GM06990 (cell line): ENCODE measurements at regions not wholly inside any gene's neighbourhood (a gene's known extent, or its start where the extent isn't known, plus 50 kb on each side); places are given as distances from the start of the nearest gene placed in this dataset.
"Not testable (repeated sequence)": the region's sequence is repeated elsewhere in the genome, so short reads cannot be mapped to it uniquely, and the experiment has no call there.

ENCODE experiments used
- DNase-seq: peaks from one replicate; pipeline ENCODE4 v3.0.0-alpha.2; 2011; ENCODE audit not compliant: insufficient read length; ENCODE audit errors: extremely low read depth
- H3K27me3 ChIP-seq: replicated peaks from 2 replicates; pipeline ENCODE4 v1.6.0; 2011; ENCODE audit warnings: low read length; ENCODE audit not compliant: control insufficient read depth, insufficient read depth
- H3K36me3 ChIP-seq: 2 replicates; pipeline ENCODE4 v1.5.1; 2011; ENCODE audit warnings: low read length; ENCODE audit not compliant: control insufficient read depth, insufficient read depth
- H3K4me3 ChIP-seq: replicated peaks from 2 replicates; pipeline ENCODE4 v1.5.1; 2011; ENCODE audit warnings: low read depth, mild to moderate bottlenecking, control low read depth, low read length
- TF ChIP-seq, protein P1 (sequence below): IDR thresholded peaks from 2 replicates; pipeline ENCODE4 v1.5.1; 2011; ENCODE audit warnings: low read length, control low read depth, mild to moderate bottlenecking, inconsistent platforms; ENCODE audit not compliant: insufficient read depth, poor library complexity, severe bottlenecking

DNA sequence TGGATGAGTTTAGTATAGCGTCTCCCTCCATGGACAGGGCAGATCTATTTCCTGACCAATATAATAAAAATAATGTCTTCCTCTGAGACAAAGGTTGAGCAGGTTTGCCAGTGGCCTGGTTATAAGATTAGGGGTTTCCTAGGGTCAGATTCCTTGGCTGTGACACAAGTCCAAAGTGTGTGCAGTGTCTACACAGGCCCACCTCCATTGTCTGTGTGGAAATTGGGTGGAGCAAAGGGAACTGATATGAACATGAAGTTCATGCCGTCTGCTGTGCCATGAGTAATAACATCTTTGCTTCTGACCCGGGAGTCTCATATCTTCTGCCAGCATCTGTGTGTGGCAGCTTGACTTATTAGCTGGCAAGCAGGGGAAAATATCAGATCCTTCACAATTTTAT lies 187.7 kb upstream of the BOD1L1 start:
- TF ChIP-seq, protein P1, sequence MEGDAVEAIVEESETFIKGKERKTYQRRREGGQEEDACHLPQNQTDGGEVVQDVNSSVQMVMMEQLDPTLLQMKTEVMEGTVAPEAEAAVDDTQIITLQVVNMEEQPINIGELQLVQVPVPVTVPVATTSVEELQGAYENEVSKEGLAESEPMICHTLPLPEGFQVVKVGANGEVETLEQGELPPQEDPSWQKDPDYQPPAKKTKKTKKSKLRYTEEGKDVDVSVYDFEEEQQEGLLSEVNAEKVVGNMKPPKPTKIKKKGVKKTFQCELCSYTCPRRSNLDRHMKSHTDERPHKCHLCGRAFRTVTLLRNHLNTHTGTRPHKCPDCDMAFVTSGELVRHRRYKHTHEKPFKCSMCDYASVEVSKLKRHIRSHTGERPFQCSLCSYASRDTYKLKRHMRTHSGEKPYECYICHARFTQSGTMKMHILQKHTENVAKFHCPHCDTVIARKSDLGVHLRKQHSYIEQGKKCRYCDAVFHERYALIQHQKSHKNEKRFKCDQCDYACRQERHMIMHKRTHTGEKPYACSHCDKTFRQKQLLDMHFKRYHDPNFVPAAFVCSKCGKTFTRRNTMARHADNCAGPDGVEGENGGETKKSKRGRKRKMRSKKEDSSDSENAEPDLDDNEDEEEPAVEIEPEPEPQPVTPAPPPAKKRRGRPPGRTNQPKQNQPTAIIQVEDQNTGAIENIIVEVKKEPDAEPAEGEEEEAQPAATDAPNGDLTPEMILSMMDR, result no peak
- Histone ChIP-seq H3K4me3 (no peak overlapping the region), H3K36me3 (no peaks in the 10 kb centered on the region), H3K27me3 (no peaks in the 10 kb centered on the region)
- no peak for DNase-seq

DNA sequence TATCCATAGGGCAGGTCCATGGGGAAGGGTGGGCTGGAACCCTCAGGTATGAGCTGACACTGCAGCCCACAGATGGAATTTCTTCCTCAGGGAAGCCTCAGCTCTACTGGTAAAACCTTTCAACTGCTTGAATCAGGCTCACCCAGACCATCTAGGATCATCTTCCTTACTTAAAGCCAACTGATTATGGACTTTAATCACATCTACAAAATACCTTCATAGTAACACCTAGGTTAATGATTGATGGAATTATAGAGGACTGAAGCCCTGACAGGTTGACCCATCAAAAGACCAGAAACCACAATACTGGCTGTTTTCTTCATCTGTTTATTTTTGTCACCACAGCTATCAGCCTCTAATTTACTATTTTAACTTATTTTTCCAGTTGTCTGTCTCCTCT lies 188.9 kb upstream of the BOD1L1 start:
- TF ChIP-seq, protein P1, result no peak
- no peak for DNase-seq
- Histone ChIP-seq H3K36me3 (no peaks in the 10 kb centered on the region), H3K4me3 (no peak overlapping the region), H3K27me3 (no peaks in the 10 kb centered on the region)

DNA sequence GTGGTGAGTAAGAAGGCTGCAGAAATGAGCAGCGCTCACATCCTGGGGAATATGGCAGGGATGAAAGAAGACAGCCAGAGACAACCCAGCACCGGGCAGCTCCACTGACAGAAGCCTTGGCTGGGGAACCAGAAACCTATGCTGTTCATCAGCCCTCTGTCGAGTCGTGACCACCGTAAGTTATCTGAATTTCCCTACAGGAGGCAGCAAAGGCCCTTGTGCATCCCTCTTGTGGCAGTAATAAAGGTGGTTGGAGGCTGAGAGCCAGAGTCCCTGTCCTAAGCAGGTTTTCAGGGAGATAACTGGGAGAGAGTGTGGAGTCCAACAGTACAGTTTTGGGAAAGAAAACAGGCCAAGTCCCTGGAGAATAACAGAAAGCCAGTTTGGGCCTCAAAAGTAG lies 194.0 kb upstream of the BOD1L1 start:
- Histone ChIP-seq H3K36me3 (no peaks in the 10 kb centered on the region), H3K4me3 (no peak overlapping the region), H3K27me3 (no peaks in the 10 kb centered on the region)
- no peak for DNase-seq
- TF ChIP-seq, protein P1, result no peak

DNA sequence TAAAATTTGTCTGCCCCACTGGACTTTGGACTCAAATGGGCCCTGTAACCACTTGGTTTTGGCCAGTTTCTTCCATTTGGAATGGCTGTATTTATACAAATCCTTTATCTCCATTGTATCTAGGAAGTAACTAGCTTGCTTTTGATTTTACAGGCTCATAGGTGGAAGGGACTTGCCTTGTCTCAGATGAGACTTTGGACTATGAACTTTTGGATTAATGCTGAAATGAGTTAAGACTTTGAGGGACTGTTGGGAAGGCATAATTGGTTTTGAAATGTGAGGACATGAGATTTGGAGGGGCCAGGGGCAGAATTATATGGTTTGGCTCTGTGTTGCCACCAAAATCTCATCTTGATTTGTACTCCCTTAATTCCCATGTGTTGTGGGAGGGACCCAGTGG lies 198.3 kb upstream of the BOD1L1 start:
- not testable (repeated sequence) for H3K36me3 ChIP-seq, DNase-seq, H3K4me3 ChIP-seq, H3K27me3 ChIP-seq

DNA sequence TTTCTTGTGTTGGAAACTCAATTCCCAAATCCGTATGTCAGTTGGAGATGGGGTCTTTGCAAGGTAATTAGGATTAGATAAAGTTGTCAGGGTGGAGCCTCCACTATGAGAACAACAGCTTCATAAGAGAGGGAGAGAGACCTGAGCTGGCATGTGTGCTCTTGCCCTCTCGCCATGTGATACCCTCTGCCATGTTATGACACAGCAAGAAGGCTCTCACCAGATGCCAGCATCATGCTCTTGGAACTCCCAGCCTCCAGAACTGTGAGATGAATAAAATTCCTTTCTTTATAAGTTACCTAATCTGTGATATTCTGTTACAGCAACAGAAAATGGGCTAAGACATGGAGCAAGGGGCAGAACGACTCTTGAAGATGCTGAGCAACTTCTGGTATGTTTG lies 201.9 kb upstream of the BOD1L1 start:
- H3K36me3 ChIP-seq, result no peaks in the 10 kb centered on the region
- DNase-seq, result no peak
- TF ChIP-seq, protein P1, result no peak
- H3K27me3 ChIP-seq, result no peaks in the 10 kb centered on the region
- no peak overlapping the region for H3K4me3 ChIP-seq

DNA sequence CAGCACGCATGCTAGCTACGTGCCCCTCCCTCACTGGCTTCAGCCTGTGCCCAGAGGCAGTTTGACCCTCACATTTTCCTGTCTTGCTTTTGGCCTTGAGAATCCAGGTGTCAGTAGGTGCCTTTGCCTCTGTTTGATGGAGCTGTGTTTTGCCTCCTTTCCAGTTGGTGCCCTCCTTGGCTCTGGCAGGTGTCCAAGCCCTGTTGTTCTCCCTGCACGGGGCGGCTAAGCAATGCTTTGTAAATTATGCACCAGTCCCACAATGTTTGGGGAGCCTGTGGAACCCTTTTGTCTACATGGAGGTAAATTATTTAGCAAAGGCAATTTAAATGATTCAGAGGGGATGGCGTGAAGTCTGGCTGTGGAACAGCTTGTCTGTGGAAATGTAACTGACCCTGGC lies 202.9 kb upstream of the BOD1L1 start:
- no peaks in the 10 kb centered on the region for H3K36me3 ChIP-seq
- no peaks in the 10 kb centered on the region for H3K27me3 ChIP-seq
- TF ChIP-seq, protein P1, result no peak
- no peak overlapping the region for H3K4me3 ChIP-seq
- DNase-seq, result no peak
